ENCODE measurements at regions not wholly inside any gene's neighbourhood (a gene's known extent, or its start where the extent isn't known, plus 50 kb on each side); places are given as distances from the start of the nearest gene placed in this dataset.

DNA sequence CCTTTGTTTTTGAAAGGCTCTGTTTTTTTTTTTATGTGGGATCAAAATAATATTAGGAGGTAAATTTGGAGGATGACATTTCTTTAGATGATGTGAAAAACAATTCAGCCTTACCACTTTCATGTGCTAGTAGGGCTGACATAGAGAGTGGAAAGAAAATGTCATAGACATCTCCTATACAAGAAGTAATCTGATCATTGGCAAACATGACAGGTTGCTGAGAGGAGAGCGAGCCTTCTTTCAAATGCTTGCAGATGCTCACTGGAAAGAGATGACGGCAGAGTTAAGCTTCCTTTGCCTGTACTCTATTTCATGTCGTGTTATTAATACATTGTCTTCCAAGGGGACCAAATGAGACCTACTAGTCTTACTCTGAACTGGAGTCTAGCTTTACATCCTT lies 160.1 kb upstream of the DAP start:
- TF ChIP-seq, protein P1, sequence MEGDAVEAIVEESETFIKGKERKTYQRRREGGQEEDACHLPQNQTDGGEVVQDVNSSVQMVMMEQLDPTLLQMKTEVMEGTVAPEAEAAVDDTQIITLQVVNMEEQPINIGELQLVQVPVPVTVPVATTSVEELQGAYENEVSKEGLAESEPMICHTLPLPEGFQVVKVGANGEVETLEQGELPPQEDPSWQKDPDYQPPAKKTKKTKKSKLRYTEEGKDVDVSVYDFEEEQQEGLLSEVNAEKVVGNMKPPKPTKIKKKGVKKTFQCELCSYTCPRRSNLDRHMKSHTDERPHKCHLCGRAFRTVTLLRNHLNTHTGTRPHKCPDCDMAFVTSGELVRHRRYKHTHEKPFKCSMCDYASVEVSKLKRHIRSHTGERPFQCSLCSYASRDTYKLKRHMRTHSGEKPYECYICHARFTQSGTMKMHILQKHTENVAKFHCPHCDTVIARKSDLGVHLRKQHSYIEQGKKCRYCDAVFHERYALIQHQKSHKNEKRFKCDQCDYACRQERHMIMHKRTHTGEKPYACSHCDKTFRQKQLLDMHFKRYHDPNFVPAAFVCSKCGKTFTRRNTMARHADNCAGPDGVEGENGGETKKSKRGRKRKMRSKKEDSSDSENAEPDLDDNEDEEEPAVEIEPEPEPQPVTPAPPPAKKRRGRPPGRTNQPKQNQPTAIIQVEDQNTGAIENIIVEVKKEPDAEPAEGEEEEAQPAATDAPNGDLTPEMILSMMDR (IDR thresholded peaks at IDR 0.05) = no peak
- TF ChIP-seq POLR2A (IDR thresholded peaks at IDR 0.05) = no peak
